CD4-positive, alpha-beta T cell treated with Interleukin-12 subunit alpha and Interleukin-12 subunit beta, for 1 hour (primary cell): ENCODE measurements at regions not wholly inside any gene's neighbourhood (a gene's known extent, or its start where the extent isn't known, plus 50 kb on each side); places are given as distances from the start of the nearest gene placed in this dataset.

Source experiments
- DNase-seq: peaks from one replicate; pipeline ENCODE4 v3.0.0-alpha.2; 2020

DNA sequence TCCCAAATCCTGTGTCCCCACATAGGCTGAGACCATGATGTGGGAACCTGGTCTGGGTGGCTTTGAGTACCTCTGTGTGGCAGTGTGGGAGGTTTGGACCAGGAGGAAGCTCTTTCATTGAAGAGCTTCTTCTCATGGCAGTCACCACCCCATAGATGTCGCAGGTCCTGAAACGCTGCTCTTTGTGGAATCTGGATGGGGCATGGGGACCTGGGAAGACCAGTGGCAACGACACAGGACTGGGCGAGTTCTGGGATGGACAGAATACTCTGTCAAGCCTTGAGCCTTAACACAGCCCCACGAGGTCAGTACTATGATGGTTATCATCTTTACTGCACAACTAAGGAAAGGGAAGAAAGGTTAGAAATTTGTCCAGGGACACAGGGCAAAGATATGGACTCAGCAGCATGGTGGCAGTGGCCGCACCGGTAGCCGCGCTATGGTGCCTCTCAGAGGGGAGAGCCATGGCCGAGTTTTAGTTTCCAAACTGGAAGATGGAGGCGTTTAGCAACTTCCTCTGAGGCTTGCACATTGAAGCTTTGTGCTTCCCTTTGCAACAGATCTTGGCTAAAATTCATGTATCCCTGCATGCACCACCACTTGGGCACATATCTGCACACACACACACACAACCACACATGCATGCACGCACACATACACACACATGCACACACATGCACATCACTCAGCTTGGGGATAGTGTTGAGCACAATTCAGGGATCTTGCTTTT lies 117.7 kb upstream of the C1orf174 start:
- no peak for DNase-seq

DNA sequence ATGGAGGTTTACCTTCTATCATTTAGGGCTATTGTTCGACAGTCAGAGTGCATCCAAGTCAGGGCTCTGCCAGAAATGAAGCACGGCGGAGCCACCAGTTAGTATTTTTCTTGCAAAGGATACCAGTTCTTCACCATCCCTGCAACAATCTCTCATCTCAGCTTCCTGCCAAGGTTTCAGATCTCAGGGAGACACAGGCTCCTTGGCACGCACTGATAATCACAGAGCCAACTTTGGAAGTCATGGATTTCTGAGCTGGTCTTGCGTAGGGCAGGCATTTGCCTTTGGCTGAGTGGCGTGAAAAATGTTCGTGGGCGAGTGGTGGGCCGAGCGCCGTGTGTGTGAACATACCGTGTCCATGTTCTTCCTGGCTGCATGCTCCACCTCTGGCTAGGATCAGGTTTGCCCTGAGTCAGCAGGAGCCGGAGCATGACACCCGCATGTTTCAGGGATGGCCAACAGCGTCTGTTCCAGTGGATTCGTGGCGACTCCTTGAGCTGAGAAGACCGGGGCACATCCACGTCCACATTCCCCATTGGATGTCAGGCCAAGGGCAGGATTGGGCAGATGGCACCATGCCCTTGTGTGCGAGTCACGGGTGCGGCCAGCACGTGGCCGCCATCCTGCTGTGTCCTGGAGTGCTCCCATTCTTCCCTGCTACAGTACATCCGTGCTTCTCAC lies 118.5 kb upstream of the C1orf174 start:
- DNase-seq: no peak

DNA sequence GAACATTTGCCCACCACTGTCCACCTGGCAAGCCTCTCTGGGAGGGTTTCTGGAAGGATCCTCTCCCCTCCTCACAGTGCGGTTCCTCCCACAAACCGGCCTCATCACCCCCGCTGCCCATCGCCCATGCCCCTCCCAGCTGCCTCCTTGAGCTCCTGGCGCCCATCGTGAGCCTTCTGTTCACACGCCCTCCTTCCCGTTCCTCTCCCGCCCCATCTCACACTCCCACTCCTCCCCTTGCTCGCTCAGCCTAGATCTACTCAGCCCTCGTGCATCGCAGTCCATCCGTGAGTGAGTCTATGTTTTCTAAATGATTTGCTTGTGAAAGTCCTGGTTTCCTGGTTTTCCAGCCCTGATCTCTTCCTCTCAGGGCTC lies 119.1 kb upstream of the C1orf174 start:
- DNase-seq: no peak

DNA sequence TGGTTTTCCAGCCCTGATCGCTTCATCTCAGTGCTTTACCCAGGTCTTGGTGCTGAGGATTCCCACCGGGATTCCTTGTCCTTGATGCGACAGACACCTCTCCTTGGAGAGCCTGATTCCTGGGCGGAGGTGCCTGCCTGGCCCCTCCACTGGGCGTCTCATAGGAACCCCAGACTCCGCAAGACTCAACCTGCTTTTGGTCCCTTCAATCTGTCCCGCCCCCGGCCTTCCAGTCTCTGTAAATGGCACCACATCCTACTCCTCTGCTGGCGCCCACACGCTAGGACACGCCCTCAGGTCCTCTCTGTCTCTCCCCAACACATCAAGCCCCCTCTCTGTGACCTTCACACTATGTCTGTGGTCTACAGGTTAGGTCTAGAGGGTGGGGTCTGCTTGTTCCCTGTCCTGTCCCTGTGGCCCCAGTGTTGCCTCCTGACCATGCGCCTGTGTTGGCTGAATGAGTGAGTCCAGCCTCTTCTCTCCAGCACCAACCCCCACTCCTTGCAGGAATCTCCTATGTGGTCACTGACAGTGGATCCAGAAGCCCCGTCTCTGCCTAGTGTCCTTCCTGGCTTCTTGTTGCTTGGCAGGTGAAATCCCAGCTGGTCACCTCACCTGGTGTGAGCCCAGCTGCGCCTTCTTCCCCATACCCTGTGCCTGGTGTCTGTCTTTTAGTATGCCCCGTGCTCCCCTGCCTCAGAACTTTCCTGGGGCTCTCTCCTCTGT lies 119.7 kb upstream of the C1orf174 start:
- no peak for DNase-seq

DNA sequence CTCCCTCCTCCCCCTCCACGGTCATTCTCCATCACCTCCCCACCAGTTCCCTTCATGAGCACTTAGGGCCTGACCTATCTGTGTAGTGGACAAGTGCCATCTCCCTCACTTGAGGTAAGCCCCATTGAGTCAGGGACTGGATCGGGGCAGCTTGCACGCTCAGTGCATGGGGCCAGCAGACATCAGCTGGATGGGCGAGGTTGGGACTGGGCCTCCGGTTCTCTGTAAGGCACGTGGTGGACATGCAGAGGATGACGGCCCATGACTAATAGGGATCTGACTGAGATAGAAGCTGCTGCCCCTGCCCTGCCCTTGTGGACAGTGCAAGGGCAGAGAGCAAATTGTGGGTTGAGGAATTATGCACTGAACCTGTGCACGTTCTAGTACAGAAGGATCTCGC lies 120.4 kb upstream of the C1orf174 start:
- no peak for DNase-seq

DNA sequence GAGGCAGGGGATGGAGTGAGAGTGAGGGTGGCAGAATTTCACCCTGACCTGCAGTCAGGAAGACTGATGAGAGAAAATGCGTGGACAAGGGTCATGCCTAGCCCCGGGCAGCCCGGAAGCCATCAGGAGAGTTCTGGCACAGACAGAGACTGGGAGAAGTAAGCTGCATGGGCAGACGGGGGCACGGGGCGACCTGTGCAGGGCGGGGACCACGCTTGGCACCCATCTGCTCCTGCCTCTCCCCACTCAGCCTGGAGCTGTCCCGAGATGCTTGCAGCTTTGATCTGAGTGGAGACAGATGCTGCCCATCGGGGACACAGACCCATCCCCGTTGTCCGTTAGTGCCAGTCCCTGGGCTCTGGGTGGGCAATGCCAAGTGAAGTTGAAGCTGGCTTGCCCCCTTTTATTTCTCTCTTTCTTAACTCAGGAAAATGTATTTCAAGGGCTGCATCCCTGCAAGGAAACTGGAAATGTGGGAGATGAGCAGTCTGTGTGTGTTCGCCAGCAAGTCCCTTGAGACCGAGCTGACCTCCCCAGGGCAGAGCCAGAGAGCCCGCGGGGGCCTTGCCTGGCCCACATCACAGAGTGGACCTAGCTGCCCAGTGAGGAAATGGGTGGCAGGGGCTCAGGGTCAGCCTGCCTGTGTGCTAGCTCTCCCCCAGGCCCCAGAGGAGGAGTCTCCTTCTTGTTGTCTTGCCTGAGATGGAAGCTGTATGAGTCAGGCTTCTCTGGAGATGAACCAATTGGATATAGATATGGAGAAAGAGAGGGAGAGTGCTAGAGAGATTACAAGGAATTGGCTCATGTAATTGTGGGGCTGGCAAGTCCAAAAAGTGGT lies 121.3 kb upstream of the C1orf174 start:
- no peak for DNase-seq

DNA sequence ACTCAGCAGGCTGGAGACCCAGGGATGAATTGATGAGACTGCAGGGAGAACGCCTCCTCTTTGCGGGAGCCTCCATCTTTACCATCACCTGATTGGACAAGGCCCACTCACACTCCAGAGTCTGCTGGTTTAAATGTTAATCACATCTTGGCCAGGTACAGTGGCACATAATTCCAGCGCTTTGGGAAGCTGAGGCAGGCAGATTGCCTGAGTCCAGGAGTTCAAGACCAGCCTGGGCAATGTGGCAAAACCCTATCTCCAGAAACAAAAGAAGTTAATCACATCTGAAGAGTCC lies 121.8 kb upstream of the C1orf174 start:
- no peak for DNase-seq

DNA sequence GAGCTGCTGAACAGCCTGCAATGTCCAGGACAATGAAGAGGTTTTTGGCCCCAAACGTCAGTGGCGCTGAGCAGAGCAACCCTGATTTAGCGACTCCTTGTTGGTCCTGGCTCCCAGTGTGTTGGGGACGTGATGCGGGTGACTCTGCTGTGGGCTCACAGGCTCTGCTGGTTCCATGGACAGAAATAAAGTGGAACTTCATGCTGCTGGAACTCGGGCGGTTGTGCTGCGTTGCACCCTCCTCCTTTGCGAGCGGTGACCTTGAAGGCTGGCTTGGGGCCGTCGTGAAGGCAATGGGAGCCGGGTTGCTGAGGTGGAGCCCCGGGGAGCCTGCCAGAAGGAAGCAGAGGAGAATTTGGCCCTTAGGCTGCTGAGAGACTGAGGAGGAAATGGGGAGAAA lies 122.6 kb upstream of the C1orf174 start:
- no peak for DNase-seq

DNA sequence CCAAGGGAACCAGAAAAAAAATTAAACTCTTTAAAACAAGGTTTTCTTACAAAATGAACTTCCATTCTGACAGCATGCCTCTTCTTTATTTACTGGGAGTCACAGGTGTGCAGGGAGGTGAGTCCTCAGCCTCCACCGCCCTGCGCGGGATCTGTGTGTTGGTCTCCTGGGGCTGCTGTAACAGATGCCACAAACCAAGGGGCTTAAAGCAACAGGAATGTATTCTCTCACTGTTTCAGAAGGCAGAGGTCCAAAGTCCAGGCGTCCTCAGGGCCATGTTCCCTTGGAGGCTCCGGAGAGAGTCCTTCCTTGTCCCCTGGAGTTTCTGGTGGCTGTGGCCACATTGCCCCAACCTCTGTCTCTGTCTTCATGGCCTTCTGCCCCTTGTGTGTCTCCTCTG lies 123.6 kb upstream of the C1orf174 start:
- DNase-seq: no peak

DNA sequence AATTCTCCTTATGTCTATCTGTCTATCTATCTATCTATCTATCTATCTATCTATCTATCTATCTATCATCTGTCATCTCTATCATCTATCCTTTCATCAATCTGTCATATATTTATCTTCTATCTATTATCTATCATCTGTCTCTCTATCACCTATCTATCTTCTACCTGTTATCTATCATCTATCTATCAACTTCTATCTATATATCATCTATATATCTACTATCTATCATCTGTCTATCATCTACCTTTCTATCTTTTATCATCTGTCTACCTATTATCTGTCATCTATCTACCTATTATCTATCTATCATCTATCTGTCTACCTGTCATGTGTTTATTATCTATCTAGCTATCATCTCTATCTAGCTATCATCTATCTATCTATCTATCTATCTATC lies 124.7 kb upstream of the C1orf174 start:
- no peak for DNase-seq

DNA sequence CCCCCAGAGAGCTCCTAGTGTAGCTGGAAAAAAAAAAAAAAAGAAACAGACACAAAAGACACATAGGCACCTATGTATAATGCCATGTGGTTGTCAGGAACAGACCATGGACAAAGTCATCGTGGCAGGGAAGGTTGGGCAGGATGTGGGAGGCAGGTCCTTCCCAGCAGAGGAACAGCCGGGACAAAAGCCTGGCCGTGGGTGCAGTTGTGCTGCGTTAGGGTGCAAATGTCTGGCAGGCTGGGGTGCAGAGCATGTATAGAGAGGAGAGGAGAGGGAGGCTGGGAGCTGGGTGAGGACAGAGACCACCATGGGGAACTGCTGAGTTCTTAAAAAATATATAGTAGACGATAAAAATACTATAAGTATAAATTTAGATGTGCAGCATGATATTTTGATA lies 125.7 kb upstream of the C1orf174 start:
- no peak for DNase-seq

DNA sequence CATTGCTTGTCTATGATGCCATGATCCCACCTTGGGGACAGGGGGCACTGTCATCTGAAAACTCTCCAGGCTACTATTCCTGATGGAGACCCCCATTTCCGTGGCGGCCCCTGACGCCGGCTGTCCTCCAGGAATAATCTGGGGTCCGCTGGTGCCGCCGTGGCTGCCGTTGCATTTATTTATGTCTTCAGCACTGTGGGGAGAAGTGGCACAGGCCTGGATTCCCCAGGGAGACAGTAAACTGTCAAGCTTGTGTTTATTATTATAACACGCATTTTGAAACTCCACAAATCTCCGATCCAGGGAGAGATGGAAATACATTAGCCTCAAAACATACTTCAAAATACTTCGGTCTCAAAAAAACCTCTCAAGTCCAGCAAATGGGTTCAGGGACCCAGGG lies 126.9 kb upstream of the C1orf174 start:
- no peak for DNase-seq

DNA sequence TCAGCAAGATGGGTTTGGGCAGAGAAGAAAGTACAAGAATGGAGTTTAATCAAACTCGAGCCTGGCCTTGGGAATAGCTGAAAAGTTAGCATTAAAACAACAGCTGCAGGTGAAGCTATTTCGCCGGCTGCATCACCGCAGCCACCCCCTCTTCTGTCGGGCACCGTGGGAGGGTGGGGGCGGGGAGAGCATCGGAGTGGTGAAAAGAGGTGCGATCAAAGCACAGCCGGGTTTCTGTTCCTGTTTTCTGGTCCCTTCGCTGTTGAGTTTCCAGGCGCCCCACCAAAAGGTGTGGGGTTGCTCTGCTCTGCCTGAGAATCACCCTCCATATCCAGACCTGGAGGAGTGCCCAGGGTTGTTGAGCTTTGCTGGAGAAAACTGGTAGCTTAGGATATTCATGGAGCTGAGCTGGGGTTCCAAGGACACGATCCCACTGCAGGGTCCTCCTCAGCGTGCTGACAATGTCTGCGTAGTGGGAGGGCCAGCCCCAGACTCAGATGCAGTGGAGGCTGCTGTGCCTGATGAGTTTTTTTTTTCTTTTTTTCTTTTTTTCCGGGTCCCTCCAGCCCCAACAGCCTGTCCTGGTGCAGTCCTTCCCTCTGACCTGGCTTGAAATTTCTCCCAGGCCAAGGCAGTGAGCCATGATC lies 127.5 kb upstream of the C1orf174 start:
- DNase-seq: no peak

DNA sequence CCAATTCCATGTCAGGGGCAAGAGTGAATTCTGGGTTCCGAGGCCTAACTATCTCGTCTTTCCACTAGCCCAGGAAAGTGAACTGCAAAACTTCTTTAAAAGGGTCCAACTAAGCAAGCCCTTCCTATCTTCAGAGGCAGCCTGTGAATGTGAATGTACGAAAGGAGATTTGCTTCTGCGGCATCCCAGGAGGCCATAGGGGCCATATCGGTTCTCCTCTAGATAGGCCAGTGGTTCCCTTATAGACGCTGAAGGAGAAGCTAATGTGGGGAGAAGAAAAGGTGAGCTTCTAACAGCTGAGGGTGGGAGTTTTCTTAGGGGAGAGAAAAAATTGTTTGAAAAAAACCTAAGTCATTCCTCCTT lies 128.0 kb upstream of the C1orf174 start:
- no peak for DNase-seq

DNA sequence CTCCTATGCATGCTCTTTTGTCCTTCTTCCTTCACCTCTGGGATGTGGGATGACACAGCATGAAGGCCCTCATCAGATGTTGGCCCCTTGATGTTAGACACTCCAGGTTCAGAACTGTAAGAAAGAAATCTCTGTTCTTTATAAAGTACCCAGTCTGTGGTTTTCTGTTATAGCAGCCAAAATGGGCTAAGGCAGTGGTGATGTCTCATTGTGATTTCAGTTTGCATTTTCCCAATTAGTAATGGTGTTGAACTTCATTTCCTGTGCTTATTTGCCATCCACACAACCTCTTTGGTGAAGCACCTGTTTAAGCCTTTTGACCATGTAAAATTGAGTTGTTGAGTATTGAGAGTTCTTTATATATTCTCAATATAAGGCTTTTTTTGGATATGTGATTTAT lies 129.3 kb upstream of the C1orf174 start:
- DNase-seq: no peak

DNA sequence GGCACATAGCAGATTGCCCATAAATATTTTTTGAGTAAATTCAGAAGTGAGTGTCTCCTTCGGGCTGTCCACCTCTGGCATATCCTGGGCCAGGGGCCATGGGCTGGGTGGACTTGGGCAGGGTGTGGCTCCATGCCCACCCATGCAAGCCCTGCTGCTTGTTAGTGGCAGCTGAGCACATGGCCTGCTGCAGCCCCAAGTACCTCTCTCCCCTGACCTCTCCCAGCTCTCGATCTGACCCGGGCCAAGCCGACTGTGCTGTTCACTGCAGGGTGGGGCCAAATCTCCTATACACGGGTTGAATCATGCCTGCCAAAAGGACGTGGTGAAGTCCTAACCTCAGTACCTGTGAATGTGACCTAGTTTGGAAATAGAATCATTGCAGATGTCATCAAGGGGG lies 132.5 kb upstream of the C1orf174 start:
- no peak for DNase-seq

DNA sequence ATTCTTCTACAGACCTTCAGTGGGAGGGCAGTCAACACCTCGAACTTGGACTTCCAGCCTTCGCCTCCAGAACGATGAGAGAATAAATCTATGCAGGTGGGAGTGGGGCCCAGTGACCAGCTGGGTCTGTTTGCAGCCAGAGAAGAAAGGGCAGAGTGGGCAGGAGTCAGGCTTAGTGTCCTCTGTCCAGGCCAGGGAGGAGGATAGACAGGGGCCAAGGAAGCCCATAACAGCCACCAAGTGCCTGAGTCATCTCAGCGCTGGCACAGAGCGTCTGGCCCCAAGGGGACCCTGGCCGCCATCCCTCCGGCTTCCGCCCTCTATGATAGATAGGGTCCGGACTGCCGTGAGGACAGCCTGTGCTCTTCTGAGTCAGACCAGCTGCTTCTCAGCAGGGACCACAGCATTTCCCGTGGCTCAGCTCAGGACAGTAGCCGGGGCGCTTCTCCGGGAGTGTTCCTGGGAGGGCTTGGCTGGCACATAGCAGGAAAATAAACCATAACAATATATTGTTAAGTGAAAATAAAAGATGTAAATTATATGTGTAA lies 133.1 kb upstream of the C1orf174 start:
- DNase-seq: no peak

DNA sequence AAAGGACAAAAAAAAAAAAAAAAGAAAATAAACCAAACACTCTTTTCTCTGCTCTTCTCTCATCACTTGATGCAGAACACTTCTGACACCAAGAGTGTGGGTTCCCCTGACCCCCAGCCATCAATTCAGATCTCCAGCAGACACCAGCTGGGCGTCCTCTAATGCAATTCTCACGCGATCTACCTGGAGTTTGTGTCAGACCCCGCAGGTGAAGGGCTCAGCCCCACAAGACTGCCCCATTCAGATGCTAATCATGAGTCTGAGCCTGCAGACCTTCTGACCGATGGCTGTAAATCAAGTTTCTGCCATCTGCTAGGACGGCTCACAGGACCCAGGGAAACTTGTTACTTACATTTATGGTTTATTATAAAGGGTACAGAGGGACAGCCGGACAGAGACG lies 133.6 kb upstream of the C1orf174 start:
- no peak for DNase-seq

DNA sequence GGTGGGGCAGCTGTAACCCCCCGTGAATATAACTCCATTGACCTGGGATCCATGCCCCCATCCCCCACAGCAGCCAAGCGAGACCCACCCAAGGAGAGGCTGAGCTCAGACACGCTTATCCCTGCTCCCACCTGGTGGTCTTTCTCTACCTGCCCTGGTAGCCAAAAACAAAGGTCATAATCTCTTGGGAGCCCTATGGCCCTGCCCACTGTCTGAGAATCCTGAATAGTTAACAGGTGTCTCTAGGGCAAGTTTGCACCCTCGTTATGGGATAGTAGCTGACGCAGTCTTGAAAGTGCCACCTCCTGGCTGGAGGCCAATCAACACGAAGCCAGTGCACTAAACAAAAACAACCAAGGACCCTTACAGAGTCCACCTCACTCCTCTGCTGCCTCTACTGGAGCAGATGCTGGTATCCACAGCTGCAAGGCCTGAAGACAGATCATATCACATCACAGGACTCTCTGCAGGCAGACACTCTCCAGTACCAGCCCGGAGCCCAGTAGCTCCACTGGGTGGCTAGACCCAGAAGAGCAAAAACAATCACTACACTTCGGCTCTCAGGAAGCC lies 134.3 kb upstream of the C1orf174 start:
- DNase-seq: no peak

DNA sequence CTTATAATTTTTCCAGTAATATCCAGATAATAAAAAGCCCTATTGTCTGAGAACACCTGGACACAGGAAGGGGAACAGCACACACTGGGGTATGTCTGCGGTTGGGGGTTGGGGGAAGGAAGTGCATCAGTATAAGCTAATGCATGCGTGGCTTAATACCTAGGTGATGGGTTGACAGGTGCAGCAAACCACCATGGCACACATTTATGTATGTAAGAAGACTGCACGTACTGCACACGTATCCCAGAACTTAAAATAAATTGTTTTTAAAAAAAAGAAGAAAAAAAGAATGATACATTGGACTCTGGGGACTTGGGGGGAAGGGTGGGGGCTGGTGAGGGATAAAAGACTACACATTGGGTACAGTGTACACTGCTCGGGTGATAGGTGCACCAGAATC lies 144.9 kb upstream of the C1orf174 start:
- no peak for DNase-seq

DNA sequence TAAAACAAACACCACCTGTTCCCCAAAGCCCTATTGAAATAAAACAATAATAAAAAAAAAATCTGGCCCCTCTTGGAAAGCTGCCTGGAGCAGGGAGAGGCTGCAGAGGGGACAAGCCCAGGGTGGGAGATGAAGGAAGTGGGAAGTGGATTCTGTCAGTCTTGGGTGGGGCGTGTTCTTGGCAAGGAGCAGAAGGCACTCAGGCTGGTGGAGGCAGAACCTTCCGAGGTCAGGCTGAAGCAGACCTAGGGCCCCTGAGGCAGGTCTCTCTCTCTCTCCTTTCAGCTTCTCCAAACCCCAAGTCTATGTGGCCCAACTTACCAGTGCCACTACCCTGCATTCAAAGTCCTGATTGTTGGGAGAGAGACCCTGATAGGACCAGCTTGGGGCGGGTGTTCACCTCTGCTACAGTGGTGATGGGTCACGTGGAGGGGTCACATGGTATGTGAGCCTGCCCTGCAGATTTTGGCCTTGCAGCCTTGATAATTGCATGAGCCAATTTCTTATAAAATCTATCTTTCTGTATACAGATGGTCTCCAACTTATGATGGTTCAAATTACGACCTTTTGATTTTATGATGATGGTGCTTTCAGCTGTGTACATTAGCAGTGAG lies 145.4 kb upstream of the C1orf174 start:
- DNase-seq: no peak

DNA sequence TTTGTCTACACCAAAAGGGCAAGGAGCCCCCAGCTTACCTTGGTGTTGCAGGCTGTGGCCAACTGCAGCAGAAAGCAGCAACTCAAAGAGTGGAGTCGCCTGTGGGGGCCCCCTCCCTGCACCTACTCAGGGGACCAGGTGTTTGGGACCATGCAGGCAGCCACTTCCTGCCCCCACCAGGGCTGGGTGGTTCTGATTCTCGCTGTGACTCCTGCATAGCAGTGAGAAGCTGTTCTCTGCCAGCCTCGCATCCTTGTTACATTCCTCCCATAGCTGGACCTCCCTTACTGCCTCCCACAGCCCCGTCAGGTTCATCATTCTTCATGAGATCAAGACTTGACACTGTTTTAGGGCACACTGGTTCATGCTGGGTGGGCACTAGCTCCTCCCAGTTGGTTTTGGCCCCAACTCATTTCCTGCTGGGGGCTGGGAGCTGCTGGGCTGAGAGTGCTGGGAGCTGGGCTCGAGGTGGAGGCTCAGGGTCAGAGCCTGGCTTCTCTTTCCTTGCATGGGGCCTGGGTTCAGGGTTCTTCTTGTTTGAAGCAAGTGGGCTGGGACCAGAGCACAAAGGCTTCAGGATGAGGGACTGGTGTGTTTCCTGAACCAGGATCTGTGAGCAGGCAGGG lies 146.9 kb upstream of the C1orf174 start:
- DNase-seq: no peak
